Loucy (cell line): ENCODE measurements at regions not wholly inside any gene's neighbourhood (a gene's known extent, or its start where the extent isn't known, plus 50 kb on each side); places are given as distances from the start of the nearest gene placed in this dataset.

Experiments used
- H2AFZ ChIP-seq: fragments of 200-600 bp; sonication (generic); 2 replicates; pipeline ENCODE4 v1.6.0; 2016; ENCODE audit warnings: antibody characterized with exemption, mild to moderate bottlenecking, low read length, moderate library complexity
- H3F3A ChIP-seq: fragments of 200-600 bp; 2 replicates; pipeline ENCODE4 v1.6.0; 2016; ENCODE audit warnings: antibody characterized with exemption, low read depth, mild to moderate bottlenecking
- H3K27me3 ChIP-seq: fragments of 200-600 bp; sonication (generic); 2 replicates; pipeline ENCODE4 v1.6.1; 2014; ENCODE audit warnings: low read length, mild to moderate bottlenecking; ENCODE audit not compliant: insufficient read depth, poor library complexity, severe bottlenecking
- H3K36me3 ChIP-seq: fragments of 200-600 bp; sonication (generic); 2 replicates; pipeline ENCODE4 v1.6.1; 2016; ENCODE audit warnings: low read length; ENCODE audit not compliant: insufficient read depth
- H3K4me1 ChIP-seq: fragments of 200-600 bp; sonication (generic); 2 replicates; pipeline ENCODE4 v1.5.1; 2014; ENCODE audit warnings: low read length, mild to moderate bottlenecking; ENCODE audit not compliant: insufficient read depth, poor library complexity, severe bottlenecking
- H3K4me2 ChIP-seq: fragments of 200-600 bp; sonication (generic); 2 replicates; pipeline ENCODE4 v1.6.0; 2014; ENCODE audit warnings: antibody characterized with exemption, low read length, low read depth, mild to moderate bottlenecking; ENCODE audit not compliant: poor library complexity, severe bottlenecking
- H3K4me3 ChIP-seq: fragments of 200-600 bp; sonication (generic); 2 replicates; pipeline ENCODE4 v1.5.1; 2014; ENCODE audit warnings: low read length, mild to moderate bottlenecking, mixed read lengths; ENCODE audit not compliant: poor library complexity, severe bottlenecking
- H3K79me2 ChIP-seq: fragments of 200-600 bp; sonication (generic); 2 replicates; pipeline ENCODE4 v1.6.1; 2014; ENCODE audit warnings: low read length; ENCODE audit not compliant: insufficient read depth
- H3K9ac ChIP-seq: fragments of 200-600 bp; sonication (generic); 2 replicates; pipeline ENCODE4 v1.6.0; 2014; ENCODE audit warnings: mild to moderate bottlenecking, low read depth, low read length, moderate library complexity; ENCODE audit not compliant: poor library complexity, severe bottlenecking
- H3K9me2 ChIP-seq: fragments of 200-600 bp; sonication (generic); replicated peaks from 2 replicates; pipeline ENCODE4 v1.6.1; 2016; ENCODE audit warnings: low read depth, low read length, mixed read lengths
- H3K9me3 ChIP-seq: fragments of 200-600 bp; sonication (generic); 2 replicates; pipeline ENCODE4 v1.6.1; 2014; ENCODE audit warnings: mild to moderate bottlenecking, antibody characterized with exemption, low read length, low read depth; ENCODE audit not compliant: insufficient read depth
- H4K20me1 ChIP-seq: fragments of 200-600 bp; sonication (generic); 2 replicates; pipeline ENCODE4 v1.6.0; 2014; ENCODE audit warnings: antibody characterized with exemption, low read length, mild to moderate bottlenecking; ENCODE audit not compliant: insufficient read depth, poor library complexity, severe bottlenecking
- CTCF ChIP-seq: fragments of 200-600 bp; sonication (generic); conservative IDR thresholded peaks from 2 replicates; pipeline ENCODE4 v1.5.1; 2014; ENCODE audit warnings: mild to moderate bottlenecking, antibody characterized with exemption, low read length
- EZH2phosphoT487 ChIP-seq: fragments of 200-600 bp; IDR thresholded peaks from 2 replicates; pipeline ENCODE4 v1.6.1; 2018; ENCODE audit warnings: antibody characterized with exemption, mild to moderate bottlenecking, moderate library complexity, borderline replicate concordance

GRCh38 chr13:40422588-40423235 is 243.7 kb downstream of the FOXO1 start:
- Histone ChIP-seq H4K20me1 (no peaks in the 10 kb centered on the region), H3F3A (no peaks in the 10 kb centered on the region), H3K27me3 (no peaks in the 10 kb centered on the region), H3K79me2 (no peaks in the 10 kb centered on the region), H3K9ac (no peak overlapping the region), H2AFZ (no peak overlapping the region), H3K9me3 (no peaks in the 10 kb centered on the region), H3K9me2 (no peaks in the 10 kb centered on the region), H3K36me3 (no peaks in the 10 kb centered on the region), H3K4me3 (no peak overlapping the region), H3K4me1 (no peaks in the 10 kb centered on the region), H3K4me2 (no peak overlapping the region)
- TF ChIP-seq CTCF (no peak), EZH2phosphoT487 (no peak)

- no peak overlapping the region for H2AFZ ChIP-seq
- no peaks in the 10 kb centered on the region for H3K9me3 ChIP-seq
- no peaks in the 10 kb centered on the region for H3K27me3 ChIP-seq
- no peaks in the 10 kb centered on the region for H3K36me3 ChIP-seq
- peaks cover 19% of the 10 kb centered on the region for H3K4me1 ChIP-seq
- no peak overlapping the region for H3K9ac ChIP-seq
- TF ChIP-seq EZH2phosphoT487 (no peak), CTCF (no peak)
- no peak overlapping the region for H3K4me2 ChIP-seq
- no peaks in the 10 kb centered on the region for H3K9me2 ChIP-seq
- H3K79me2 ChIP-seq, result no peaks in the 10 kb centered on the region
- no peaks in the 10 kb centered on the region for H3F3A ChIP-seq
- no peaks in the 10 kb centered on the region for H4K20me1 ChIP-seq
- no peak overlapping the region for H3K4me3 ChIP-seq
These were observed 238.1 kb downstream of the FOXO1 start for GRCh38 chr13:40428354-40428753.

- TF ChIP-seq EZH2phosphoT487, result no peak
- no peak for TF ChIP-seq CTCF
- Histone ChIP-seq H3K27me3 (no peaks in the 10 kb centered on the region), H3F3A (no peaks in the 10 kb centered on the region), H3K9me3 (peaks cover 5% of the 10 kb centered on the region; the same call in 1 of the 2 replicates), H3K9ac (no peak overlapping the region), H3K4me1 (peaks cover 22% of the 10 kb centered on the region), H3K4me2 (no peak overlapping the region), H3K9me2 (no peaks in the 10 kb centered on the region), H3K4me3 (no peak overlapping the region), H2AFZ (no peak overlapping the region), H3K36me3 (no peaks in the 10 kb centered on the region), H3K79me2 (no peaks in the 10 kb centered on the region), H4K20me1 (no peaks in the 10 kb centered on the region)
These were observed 236.5 kb downstream of the FOXO1 start for GRCh38 chr13:40429706-40430545.
